OCI-LY3 (cell line): ENCODE measurements at regions not wholly inside any gene's neighbourhood (a gene's known extent, or its start where the extent isn't known, plus 50 kb on each side); places are given as distances from the start of the nearest gene placed in this dataset.

ENCODE experiments used
- CTCF ChIP-seq: fragments of 200-600, 300-600 bp; sonication (generic); IDR thresholded peaks from 2 replicates; pipeline ENCODE4 v1.5.1; 2014; ENCODE audit warnings: antibody characterized with exemption, low read length, low read depth
- EZH2phosphoT487 ChIP-seq: fragments of 200-600 bp; shearing (Covaris generic); IDR thresholded peaks from 2 replicates; pipeline ENCODE4 v1.6.1; 2018; ENCODE audit warnings: antibody characterized with exemption, mixed run types, low read depth

GRCh38 chr9:73720601-73721000 is 568.9 kb downstream of the ANXA1 start:
- TF ChIP-seq CTCF (no peak), EZH2phosphoT487 (no peak)
